Cardiac fibroblast (primary cell): ENCODE measurements at regions not wholly inside any gene's neighbourhood (a gene's known extent, or its start where the extent isn't known, plus 50 kb on each side); places are given as distances from the start of the nearest gene placed in this dataset.

ENCODE experiments used
- DNase-seq, 2 donors: peaks; one replicate each; pipeline versions ENCODE4 v3.0.0 to v3.0.0-alpha.2; 2010; ENCODE audit warnings: low read depth in 2 of 2
- H3K4me3 ChIP-seq, 2 donors: replicated peaks in 1 of 2; 1 replicate in 1 of 2; 2 replicates in 1 of 2; pipeline ENCODE4 v1.5.1; 2011; ENCODE audit warnings: low read depth in 2 of 2, low read length in 2 of 2, mild to moderate bottlenecking in 2 of 2, moderate library complexity in 1 of 2
- CTCF ChIP-seq: IDR thresholded peaks from one replicate; pipeline ENCODE4 v1.5.1; 2011; ENCODE audit warnings: low read depth, mild to moderate bottlenecking, low read length, inconsistent platforms

- no peak overlapping the region for H3K4me3 ChIP-seq
- peak; percentile 11 to 27 for DNase-seq
- no peak for TF ChIP-seq CTCF
Observed at GRCh38 chr7:123351516-123352505, 152.0 kb upstream of the SLC13A1 start.

GRCh38 chr7:123351027-123351426, 151.3 kb upstream of the SLC13A1 start:
- no peak overlapping the region for H3K4me3 ChIP-seq
- DNase-seq, result no peak
- TF ChIP-seq CTCF, result no peak

- no peak for DNase-seq
- TF ChIP-seq CTCF, result no peak
- H3K4me3 ChIP-seq, result no peak overlapping the region
Observed at GRCh38 chr7:123348690-123349089, 148.9 kb upstream of the SLC13A1 start.

GRCh38 chr7:123346766-123347165, 147.0 kb upstream of the SLC13A1 start:
- TF ChIP-seq CTCF, result no peak
- DNase-seq, result no peak
- H3K4me3 ChIP-seq, result no peak overlapping the region

GRCh38 chr7:123343611-123344010, 143.8 kb upstream of the SLC13A1 start:
- H3K4me3 ChIP-seq, result no peak overlapping the region
- peak in 1 of 2 donors; percentile 47 for DNase-seq
- no peak for TF ChIP-seq CTCF

GRCh38 chr7:123341102-123341501, 141.3 kb upstream of the SLC13A1 start:
- no peak for TF ChIP-seq CTCF
- no peak for DNase-seq
- H3K4me3 ChIP-seq, result no peak overlapping the region

- H3K4me3 ChIP-seq, result no peak overlapping the region
- no peak for TF ChIP-seq CTCF
- DNase-seq, result no peak
Observed at GRCh38 chr7:123338688-123339087, 138.9 kb upstream of the SLC13A1 start.
